ENCODE measurements at regions not wholly inside any gene's neighbourhood (a gene's known extent, or its start where the extent isn't known, plus 50 kb on each side); places are given as distances from the start of the nearest gene placed in this dataset.

- WGBS, 2 donors = 0 to 1% methylated on average over 2 of the region's 2 CpGs
- Histone ChIP-seq H3K4me3 (no peak overlapping the region), H3K4me1 (no peaks in the 10 kb centered on the region), H3K36me3 (ENCODE audit: low read depth, missing control alignments) (no peaks in the 10 kb centered on the region), H3K9me3 (no peaks in the 10 kb centered on the region), H3K27me3 (no peaks in the 10 kb centered on the region), H3K27ac (no peak overlapping the region)
- TF ChIP-seq POLR2A (IDR thresholded peaks at IDR 0.05) = no peak
- TF ChIP-seq CTCF (IDR thresholded peaks at IDR 0.05) = no peak
- DNase-seq = no peak
- intact Hi-C loops (cut with DNase I; ENCODE audit: low total_unique reads) = no loop called here
These were observed 113.6 kb downstream of the AXIN2 start for GRCh38 chr17:65447823-65448222.

- Histone ChIP-seq H3K27ac (no peak overlapping the region), H3K4me3 (no peak overlapping the region), H3K36me3 (ENCODE audit: low read depth, missing control alignments) (no peaks in the 10 kb centered on the region), H3K9me3 (no peaks in the 10 kb centered on the region), H3K4me1 (no peaks in the 10 kb centered on the region), H3K27me3 (no peaks in the 10 kb centered on the region)
- intact Hi-C loops (cut with DNase I; ENCODE audit: low total_unique reads) = no loop called here
- TF ChIP-seq CTCF (IDR thresholded peaks at IDR 0.05) (no peak), POLR2A (IDR thresholded peaks at IDR 0.05) (no peak)
- no peak for DNase-seq
- WGBS, 2 donors = 87 to 89% methylated on average over 6 of the region's 6 CpGs
These were observed 114.5 kb downstream of the AXIN2 start for GRCh38 chr17:65446838-65447526.

GRCh38 chr17:65446043-65446442, 115.4 kb downstream of the AXIN2 start:
- no peaks in the 10 kb centered on the region for H3K4me1 ChIP-seq
- H3K36me3 ChIP-seq (ENCODE audit: low read depth, missing control alignments) = no peaks in the 10 kb centered on the region
- WGBS, 2 donors = 69 to 78% methylated on average over 3 of the region's 3 CpGs
- no peaks in the 10 kb centered on the region for H3K9me3 ChIP-seq
- TF ChIP-seq CTCF (IDR thresholded peaks at IDR 0.05) (no peak), POLR2A (IDR thresholded peaks at IDR 0.05) (no peak)
- no peaks in the 10 kb centered on the region for H3K27me3 ChIP-seq
- no peak overlapping the region for H3K4me3 ChIP-seq
- intact Hi-C loops (cut with DNase I; ENCODE audit: low total_unique reads) = no loop called here
- no peak for DNase-seq
- no peak overlapping the region for H3K27ac ChIP-seq

- TF ChIP-seq POLR2A (IDR thresholded peaks at IDR 0.05) = no peak
- no peak for TF ChIP-seq CTCF (IDR thresholded peaks at IDR 0.05)
- no peak overlapping the region for H3K4me3 ChIP-seq
- no peak for DNase-seq
- H3K36me3 ChIP-seq (ENCODE audit: low read depth, missing control alignments) = no peaks in the 10 kb centered on the region
- intact Hi-C loops (cut with DNase I; ENCODE audit: low total_unique reads) = no loop called here
- H3K27me3 ChIP-seq = no peaks in the 10 kb centered on the region
- WGBS, 2 donors = 92 to 95% methylated on average over 5 of the region's 5 CpGs
- no peaks in the 10 kb centered on the region for H3K9me3 ChIP-seq
- H3K4me1 ChIP-seq = no peaks in the 10 kb centered on the region
- H3K27ac ChIP-seq = no peak overlapping the region
These were observed 117.4 kb downstream of the AXIN2 start for GRCh38 chr17:65444049-65444448.

GRCh38 chr17:65442691-65443090, 118.8 kb downstream of the AXIN2 start:
- 88 to 96% methylated on average over 1 of the region's 1 CpG for whole genome bisulfite sequencing, 2 donors
- DNase-seq = no peak

More at GRCh38 chr17:65442691-65443090, 118.8 kb downstream of the AXIN2 start:
- Histone ChIP-seq H3K27me3 (no peaks in the 10 kb centered on the region), H3K27ac (no peak overlapping the region), H3K36me3 (ENCODE audit: low read depth, missing control alignments) (no peaks in the 10 kb centered on the region), H3K9me3 (no peaks in the 10 kb centered on the region), H3K4me3 (no peak overlapping the region), H3K4me1 (no peaks in the 10 kb centered on the region)
- intact Hi-C loops (cut with DNase I; ENCODE audit: low total_unique reads) = no loop called here
- TF ChIP-seq POLR2A (IDR thresholded peaks at IDR 0.05) = no peak
